ENCODE measurements at regions not wholly inside any gene's neighbourhood (a gene's known extent, or its start where the extent isn't known, plus 50 kb on each side); places are given as distances from the start of the nearest gene placed in this dataset.

DNA sequence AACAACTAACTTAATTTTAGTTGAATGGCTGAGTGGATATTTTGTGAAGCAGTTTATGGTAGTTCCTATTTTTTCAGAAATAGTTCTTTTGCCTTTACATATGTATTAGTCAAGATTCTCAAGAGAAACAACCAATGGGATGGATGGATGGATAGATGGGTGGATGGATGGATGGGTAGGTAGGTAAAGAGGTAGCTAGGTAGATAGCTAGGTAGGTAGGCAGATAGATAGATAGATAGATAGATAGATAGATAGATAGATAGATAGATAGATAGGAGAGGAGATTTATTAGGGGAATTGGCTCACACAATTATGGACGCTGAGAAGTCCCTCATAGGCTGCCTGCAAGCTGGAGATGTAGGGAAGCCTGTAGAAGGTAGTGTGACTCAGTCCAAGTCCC lies 74.0 kb upstream of the NUDT6 start:
- H3K4me2 ChIP-seq (ENCODE audit: low read length) = no peak overlapping the region
- no peaks in the 10 kb centered on the region for H3F3A ChIP-seq (ENCODE audit: insufficient read depth, low read length, poor library complexity, severe bottlenecking)
- H3K9me3 ChIP-seq (ENCODE audit: low read length) = no peaks in the 10 kb centered on the region

DNA sequence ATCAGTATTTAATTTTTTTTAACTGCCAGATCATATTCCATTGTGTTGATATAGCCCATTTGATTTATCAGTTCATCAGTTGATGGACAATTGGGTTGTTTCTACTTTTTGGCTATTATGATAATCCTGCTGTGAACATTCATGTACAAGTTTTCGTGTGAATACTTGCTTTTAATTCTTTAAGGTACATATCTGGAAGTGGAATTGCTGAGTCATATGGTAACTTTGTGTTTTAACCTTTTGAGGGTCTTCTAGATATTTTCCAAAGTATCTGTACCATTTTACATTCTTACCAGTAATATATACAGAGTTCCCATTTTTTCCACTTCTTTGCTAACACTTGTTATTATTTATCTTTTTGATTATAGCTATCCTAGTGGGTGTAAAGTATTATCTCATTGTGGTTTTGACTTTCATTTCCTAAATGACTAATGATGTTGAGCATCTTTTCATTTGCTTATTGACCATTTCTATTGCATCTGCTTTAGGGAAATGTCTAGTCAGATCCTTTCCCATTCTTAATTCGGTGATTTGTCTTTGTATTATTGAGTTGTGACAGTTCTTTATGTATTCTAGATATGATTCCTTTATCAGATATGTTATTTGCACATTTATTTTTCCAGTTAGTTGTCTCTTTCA lies 75.2 kb upstream of the NUDT6 start:
- Histone ChIP-seq H3K79me2 (replicated peaks; ENCODE audit: insufficient read depth, low read length) (no peaks in the 10 kb centered on the region), H3K9me3 (ENCODE audit: low read length) (no peaks in the 10 kb centered on the region), H3K36me3 (ENCODE audit: insufficient read depth, low read length) (no peaks in the 10 kb centered on the region), H4K20me1 (ENCODE audit: insufficient read depth) (no peaks in the 10 kb centered on the region), H3K27ac (ENCODE audit: low read length) (no peak overlapping the region), H3F3A (ENCODE audit: insufficient read depth, low read length, poor library complexity, severe bottlenecking) (no peaks in the 10 kb centered on the region), H3K4me2 (ENCODE audit: low read length) (no peak overlapping the region), H3K27me3 (ENCODE audit: insufficient read depth, low read depth, low read length) (no peaks in the 10 kb centered on the region), H2AFZ (ENCODE audit: low read depth, low read length) (no peak overlapping the region), H3K9me2 (ENCODE audit: insufficient read depth, low read length) (no peaks in the 10 kb centered on the region), H3K9ac (ENCODE audit: low read length) (no peak overlapping the region), H3K4me3 (ENCODE audit: low read length) (no peak overlapping the region)
- TF ChIP-seq, protein P1, sequence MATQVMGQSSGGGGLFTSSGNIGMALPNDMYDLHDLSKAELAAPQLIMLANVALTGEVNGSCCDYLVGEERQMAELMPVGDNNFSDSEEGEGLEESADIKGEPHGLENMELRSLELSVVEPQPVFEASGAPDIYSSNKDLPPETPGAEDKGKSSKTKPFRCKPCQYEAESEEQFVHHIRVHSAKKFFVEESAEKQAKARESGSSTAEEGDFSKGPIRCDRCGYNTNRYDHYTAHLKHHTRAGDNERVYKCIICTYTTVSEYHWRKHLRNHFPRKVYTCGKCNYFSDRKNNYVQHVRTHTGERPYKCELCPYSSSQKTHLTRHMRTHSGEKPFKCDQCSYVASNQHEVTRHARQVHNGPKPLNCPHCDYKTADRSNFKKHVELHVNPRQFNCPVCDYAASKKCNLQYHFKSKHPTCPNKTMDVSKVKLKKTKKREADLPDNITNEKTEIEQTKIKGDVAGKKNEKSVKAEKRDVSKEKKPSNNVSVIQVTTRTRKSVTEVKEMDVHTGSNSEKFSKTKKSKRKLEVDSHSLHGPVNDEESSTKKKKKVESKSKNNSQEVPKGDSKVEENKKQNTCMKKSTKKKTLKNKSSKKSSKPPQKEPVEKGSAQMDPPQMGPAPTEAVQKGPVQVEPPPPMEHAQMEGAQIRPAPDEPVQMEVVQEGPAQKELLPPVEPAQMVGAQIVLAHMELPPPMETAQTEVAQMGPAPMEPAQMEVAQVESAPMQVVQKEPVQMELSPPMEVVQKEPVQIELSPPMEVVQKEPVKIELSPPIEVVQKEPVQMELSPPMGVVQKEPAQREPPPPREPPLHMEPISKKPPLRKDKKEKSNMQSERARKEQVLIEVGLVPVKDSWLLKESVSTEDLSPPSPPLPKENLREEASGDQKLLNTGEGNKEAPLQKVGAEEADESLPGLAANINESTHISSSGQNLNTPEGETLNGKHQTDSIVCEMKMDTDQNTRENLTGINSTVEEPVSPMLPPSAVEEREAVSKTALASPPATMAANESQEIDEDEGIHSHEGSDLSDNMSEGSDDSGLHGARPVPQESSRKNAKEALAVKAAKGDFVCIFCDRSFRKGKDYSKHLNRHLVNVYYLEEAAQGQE (IDR thresholded peaks at IDR 0.05; ENCODE audit: borderline replicate concordance) = no peak
- TF ChIP-seq EP300 (conservative IDR thresholded peaks at IDR 0.05; ENCODE audit: poor library complexity, severe bottlenecking) (no peak), CTCF (IDR thresholded peaks at IDR 0.05; ENCODE audit: poor library complexity, severe bottlenecking) (no peak), TAF1 (IDR thresholded peaks at IDR 0.05; ENCODE audit: low read depth) (no peak), MXI1 (conservative IDR thresholded peaks at IDR 0.05; ENCODE audit: poor library complexity, severe bottlenecking) (no peak), SMC3 (conservative IDR thresholded peaks at IDR 0.05; ENCODE audit: poor library complexity) (no peak), POLR2AphosphoS5 (IDR thresholded peaks at IDR 0.05) (no peak), EZH2 (IDR thresholded peaks at IDR 0.05; ENCODE audit: borderline replicate concordance, insufficient read depth, low read length, poor library complexity, severe bottlenecking) (no peak)

More for the DNA sequence above, 74.0 kb upstream of the NUDT6 start:
- Histone ChIP-seq H3K4me3 (ENCODE audit: low read length) (no peak overlapping the region), H2AFZ (ENCODE audit: low read depth, low read length) (no peak overlapping the region), H3K9me2 (ENCODE audit: insufficient read depth, low read length) (no peaks in the 10 kb centered on the region), H3K27me3 (ENCODE audit: insufficient read depth, low read depth, low read length) (no peaks in the 10 kb centered on the region), H3K27ac (ENCODE audit: low read length) (no peak overlapping the region), H4K20me1 (ENCODE audit: insufficient read depth) (no peaks in the 10 kb centered on the region), H3K36me3 (ENCODE audit: insufficient read depth, low read length) (no peaks in the 10 kb centered on the region), H3K79me2 (replicated peaks; ENCODE audit: insufficient read depth, low read length) (no peaks in the 10 kb centered on the region), H3K9ac (ENCODE audit: low read length) (no peak overlapping the region)
- TF ChIP-seq MXI1 (conservative IDR thresholded peaks at IDR 0.05; ENCODE audit: poor library complexity, severe bottlenecking) = no peak
- no peak for TF ChIP-seq EP300 (conservative IDR thresholded peaks at IDR 0.05; ENCODE audit: poor library complexity, severe bottlenecking)
- no peak for TF ChIP-seq TAF1 (IDR thresholded peaks at IDR 0.05; ENCODE audit: low read depth)
- TF ChIP-seq RAD21 (conservative IDR thresholded peaks at IDR 0.05) = no peak
- no peak for TF ChIP-seq CTCF (IDR thresholded peaks at IDR 0.05; ENCODE audit: poor library complexity, severe bottlenecking)
- no peak for TF ChIP-seq SMC3 (conservative IDR thresholded peaks at IDR 0.05; ENCODE audit: poor library complexity)
- TF ChIP-seq POLR2AphosphoS5 (IDR thresholded peaks at IDR 0.05) = no peak
- TF ChIP-seq EZH2 (IDR thresholded peaks at IDR 0.05; ENCODE audit: borderline replicate concordance, insufficient read depth, low read length, poor library complexity, severe bottlenecking) = no peak
- TF ChIP-seq, protein P1 (IDR thresholded peaks at IDR 0.05; ENCODE audit: borderline replicate concordance) = no peak
